Progenitor cell of endocrine pancreas (in vitro differentiated cells): ENCODE measurements at regions not wholly inside any gene's neighbourhood (a gene's known extent, or its start where the extent isn't known, plus 50 kb on each side); places are given as distances from the start of the nearest gene placed in this dataset.

ENCODE experiments used
- DNase-seq: peaks from one replicate; pipeline ENCODE4 v3.0.0; 2021; ENCODE audit warnings: low spot score; ENCODE audit not compliant: unreplicated experiment
- H3K27ac Mint-ChIP-seq: 2 replicates; pipeline ENCODE4 v1.8.0; 2021; ENCODE audit warnings: mild to moderate bottlenecking, moderate library complexity, mixed read lengths
- H3K27me3 Mint-ChIP-seq: 2 replicates; pipeline ENCODE4 v1.8.0; 2021; ENCODE audit warnings: mixed read lengths
- H3K36me3 Mint-ChIP-seq: 2 replicates; pipeline ENCODE4 v1.8.0; 2022; ENCODE audit warnings: mixed read lengths; ENCODE audit not compliant: insufficient read depth
- H3K4me1 Mint-ChIP-seq: 2 replicates; pipeline ENCODE4 v1.8.0; 2021; ENCODE audit warnings: low read depth, mixed read lengths
- H3K4me3 Mint-ChIP-seq: 2 replicates; pipeline ENCODE4 v1.8.0; 2021; ENCODE audit warnings: low read depth, mild to moderate bottlenecking, moderate library complexity, mixed read lengths
- H3K9me3 Mint-ChIP-seq: 2 replicates; pipeline ENCODE4 v1.8.0; 2021; ENCODE audit warnings: low read depth, mixed read lengths
- TF ChIP-seq, protein P1 (sequence below): fragments of 200-600 bp; sonication (generic); IDR thresholded peaks from one replicate; pipeline ENCODE4 v1.5.0; 2021; ENCODE audit warnings: antibody characterized with exemption, mild to moderate bottlenecking; ENCODE audit not compliant: unreplicated experiment

DNA sequence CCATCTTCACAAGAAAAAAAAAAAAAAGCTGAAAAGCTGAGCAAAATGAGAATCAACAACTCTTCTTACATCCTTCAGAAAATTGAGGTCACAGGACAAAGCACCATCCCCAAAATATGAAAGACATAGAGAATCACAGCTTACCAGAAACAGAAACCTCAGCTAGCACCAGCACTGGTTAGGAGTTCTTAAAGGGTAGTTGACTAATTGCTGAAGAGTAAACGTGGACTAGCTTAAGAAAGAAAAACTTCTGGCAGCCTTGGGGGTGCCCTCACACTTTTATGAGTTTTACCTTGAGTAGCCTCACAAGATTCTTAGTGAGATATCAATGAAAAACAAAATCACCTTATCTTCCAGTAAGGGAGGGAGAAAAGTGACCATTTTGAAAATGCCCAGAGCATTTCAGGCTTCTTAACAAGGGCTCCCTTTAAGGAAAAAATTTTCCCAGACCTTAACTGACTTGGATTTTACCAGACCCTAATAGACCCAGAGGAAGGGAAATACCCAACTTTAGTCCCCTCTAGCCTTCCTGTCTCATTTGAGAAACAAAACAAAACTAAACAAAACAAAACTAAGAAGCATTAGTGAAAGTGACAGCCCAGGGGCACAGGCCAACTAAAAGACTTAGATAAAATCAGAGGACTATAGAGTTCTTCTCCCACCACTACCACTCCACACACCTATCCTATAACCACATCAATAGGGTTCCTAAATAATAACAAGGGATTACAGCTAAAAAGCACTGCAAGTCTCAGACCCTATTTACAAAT lies 888.6 kb downstream of the DIAPH3 start:
- no peak for DNase-seq
- no peaks in the 10 kb centered on the region for H3K9me3 Mint-ChIP-seq
- H3K36me3 Mint-ChIP-seq, result no peaks in the 10 kb centered on the region
- H3K4me1 Mint-ChIP-seq, result peaks cover 11% of the 10 kb centered on the region
- no peak overlapping the region for H3K4me3 Mint-ChIP-seq
- no peaks in the 10 kb centered on the region for H3K27me3 Mint-ChIP-seq
- TF ChIP-seq, protein P1, sequence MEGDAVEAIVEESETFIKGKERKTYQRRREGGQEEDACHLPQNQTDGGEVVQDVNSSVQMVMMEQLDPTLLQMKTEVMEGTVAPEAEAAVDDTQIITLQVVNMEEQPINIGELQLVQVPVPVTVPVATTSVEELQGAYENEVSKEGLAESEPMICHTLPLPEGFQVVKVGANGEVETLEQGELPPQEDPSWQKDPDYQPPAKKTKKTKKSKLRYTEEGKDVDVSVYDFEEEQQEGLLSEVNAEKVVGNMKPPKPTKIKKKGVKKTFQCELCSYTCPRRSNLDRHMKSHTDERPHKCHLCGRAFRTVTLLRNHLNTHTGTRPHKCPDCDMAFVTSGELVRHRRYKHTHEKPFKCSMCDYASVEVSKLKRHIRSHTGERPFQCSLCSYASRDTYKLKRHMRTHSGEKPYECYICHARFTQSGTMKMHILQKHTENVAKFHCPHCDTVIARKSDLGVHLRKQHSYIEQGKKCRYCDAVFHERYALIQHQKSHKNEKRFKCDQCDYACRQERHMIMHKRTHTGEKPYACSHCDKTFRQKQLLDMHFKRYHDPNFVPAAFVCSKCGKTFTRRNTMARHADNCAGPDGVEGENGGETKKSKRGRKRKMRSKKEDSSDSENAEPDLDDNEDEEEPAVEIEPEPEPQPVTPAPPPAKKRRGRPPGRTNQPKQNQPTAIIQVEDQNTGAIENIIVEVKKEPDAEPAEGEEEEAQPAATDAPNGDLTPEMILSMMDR, result no peak
- no peak overlapping the region for H3K27ac Mint-ChIP-seq

DNA sequence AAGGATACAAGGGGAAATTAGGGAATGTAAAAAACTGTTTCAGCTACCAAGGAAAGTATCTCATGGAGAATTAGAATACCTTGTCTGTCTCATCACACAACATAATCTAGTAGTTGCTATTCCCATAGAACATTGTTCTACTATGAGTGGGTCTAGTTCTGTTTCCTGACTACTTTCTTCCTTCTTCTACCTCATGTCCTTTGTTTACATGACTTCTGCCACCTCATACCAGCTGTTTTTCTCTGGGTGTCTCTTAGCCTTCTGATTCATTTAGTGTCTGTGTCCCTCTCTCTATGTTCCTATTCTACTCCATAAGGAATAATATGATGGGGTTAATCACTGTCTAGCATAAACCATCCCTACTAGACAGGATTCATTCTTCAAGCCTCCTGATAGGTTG lies 887.3 kb downstream of the DIAPH3 start:
- no peak overlapping the region for H3K27ac Mint-ChIP-seq
- no peaks in the 10 kb centered on the region for H3K27me3 Mint-ChIP-seq
- H3K9me3 Mint-ChIP-seq, result no peaks in the 10 kb centered on the region
- TF ChIP-seq, protein P1, result no peak
- no peak overlapping the region for H3K4me3 Mint-ChIP-seq
- H3K36me3 Mint-ChIP-seq, result no peaks in the 10 kb centered on the region
- H3K4me1 Mint-ChIP-seq, result peaks cover 14% of the 10 kb centered on the region
- DNase-seq, result no peak

DNA sequence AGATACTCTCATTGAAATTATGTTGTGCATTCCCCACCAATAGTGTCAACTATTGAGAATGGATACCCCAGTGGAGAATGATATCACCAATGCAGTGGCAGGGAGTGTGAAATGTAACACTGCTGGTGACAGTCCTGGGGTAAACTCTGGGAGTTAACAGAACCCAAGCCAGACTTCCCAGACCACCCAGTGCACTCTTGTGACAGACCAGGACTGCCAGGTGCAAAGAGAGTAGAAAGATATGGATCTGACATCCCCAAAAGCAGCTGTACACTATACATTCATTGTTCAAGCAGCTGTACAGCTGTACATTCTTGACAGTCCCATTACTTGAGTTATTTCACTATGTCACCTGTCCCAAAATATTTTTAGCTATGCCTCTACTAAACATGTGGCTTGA lies 886.6 kb downstream of the DIAPH3 start:
- H3K36me3 Mint-ChIP-seq, result no peaks in the 10 kb centered on the region
- no peaks in the 10 kb centered on the region for H3K27me3 Mint-ChIP-seq
- H3K9me3 Mint-ChIP-seq, result no peaks in the 10 kb centered on the region
- no peak for DNase-seq
- H3K27ac Mint-ChIP-seq, result no peak overlapping the region
- peaks cover 14% of the 10 kb centered on the region for H3K4me1 Mint-ChIP-seq
- no peak overlapping the region for H3K4me3 Mint-ChIP-seq
- TF ChIP-seq, protein P1, result no peak

DNA sequence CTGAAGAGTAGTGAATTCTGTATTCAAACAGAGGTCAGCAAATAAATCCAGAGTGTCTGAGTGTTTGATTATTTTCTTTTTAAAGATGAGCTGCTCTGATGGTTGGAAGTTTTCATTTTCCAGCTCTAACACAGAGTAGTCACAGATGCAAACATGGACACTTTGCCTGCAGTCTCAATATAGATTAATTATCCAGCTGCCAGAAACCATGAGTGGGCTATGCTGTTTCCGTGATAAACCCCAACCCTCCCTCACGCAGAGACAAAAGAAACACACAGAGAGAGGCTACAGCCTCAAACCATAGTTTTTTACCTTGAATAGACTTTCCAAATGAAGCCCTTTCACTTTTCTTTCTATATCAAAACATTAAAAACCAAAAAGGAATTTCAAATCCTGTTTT lies 884.7 kb downstream of the DIAPH3 start:
- Mint-ChIP-seq H3K9me3 (no peaks in the 10 kb centered on the region), H3K4me3 (no peak overlapping the region), H3K27ac (no peak overlapping the region), H3K4me1 (peaks cover 11% of the 10 kb centered on the region), H3K36me3 (no peaks in the 10 kb centered on the region), H3K27me3 (no peaks in the 10 kb centered on the region)
- no peak for DNase-seq
- TF ChIP-seq, protein P1, result no peak

DNA sequence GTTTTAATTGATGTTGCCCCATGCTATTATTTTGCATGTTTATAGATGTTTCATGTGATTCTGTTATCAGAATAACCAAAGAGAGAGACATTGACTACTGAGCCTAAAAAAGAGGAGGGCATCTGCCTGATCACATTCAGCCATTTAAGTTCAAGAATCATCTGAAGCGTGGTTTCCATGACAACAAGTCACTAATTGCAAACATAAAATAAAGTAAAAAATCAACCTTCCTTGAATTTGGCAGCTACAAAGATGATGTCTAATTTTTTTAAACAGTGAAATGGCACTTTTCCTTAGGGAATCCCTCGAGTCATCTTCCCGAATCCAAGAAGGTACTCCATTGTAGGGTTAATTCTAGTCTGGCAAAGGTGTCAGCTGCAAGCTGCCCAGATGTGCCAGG lies 884.2 kb downstream of the DIAPH3 start:
- DNase-seq, result no peak
- no peaks in the 10 kb centered on the region for H3K27me3 Mint-ChIP-seq
- H3K4me1 Mint-ChIP-seq, result peaks cover 11% of the 10 kb centered on the region
- TF ChIP-seq, protein P1, result no peak
- no peak overlapping the region for H3K4me3 Mint-ChIP-seq
- H3K36me3 Mint-ChIP-seq, result no peaks in the 10 kb centered on the region
- no peak overlapping the region for H3K27ac Mint-ChIP-seq
- no peaks in the 10 kb centered on the region for H3K9me3 Mint-ChIP-seq
